ENCODE measurements at regions not wholly inside any gene's neighbourhood (a gene's known extent, or its start where the extent isn't known, plus 50 kb on each side); places are given as distances from the start of the nearest gene placed in this dataset.

- Histone ChIP-seq H4K91ac (ENCODE audit: insufficient read length, low read depth, low read length) (no peak overlapping the region), H3K79me1 (ENCODE audit: insufficient read depth, low read depth, low read length, poor library complexity, severe bottlenecking) (no peaks in the 10 kb centered on the region), H3K27me3 (ENCODE audit: insufficient read depth, low read length) (no peaks in the 10 kb centered on the region), H3K23ac (ENCODE audit: insufficient read length, low read depth, low read length) (no peak overlapping the region), H3K27ac (ENCODE audit: insufficient read length, low read depth, low read length) (no peak overlapping the region), H2BK20ac (ENCODE audit: low read depth, low read length, poor library complexity, severe bottlenecking) (no peak overlapping the region), H4K8ac (replicated peaks; ENCODE audit: insufficient read length, low read depth, low read length) (no peak overlapping the region), H3K4ac (ENCODE audit: low read depth, low read length) (no peak overlapping the region), H3K4me1 (ENCODE audit: insufficient read depth, low read length) (no peaks in the 10 kb centered on the region), H3K9me3 (ENCODE audit: control insufficient read depth, low read depth, low read length) (no peaks in the 10 kb centered on the region), H4K20me1 (ENCODE audit: control insufficient read depth, insufficient read depth, insufficient read length) (no peaks in the 10 kb centered on the region), H2AK5ac (ENCODE audit: insufficient read length, low read length) (no peak overlapping the region), H4K5ac (ENCODE audit: insufficient read length, low read depth, low read length) (no peak overlapping the region), H2BK15ac (ENCODE audit: low read depth, low read length) (no peak overlapping the region), H3T11ph (ENCODE audit: low read length) (no peak overlapping the region), H3K4me2 (ENCODE audit: insufficient read depth, insufficient read length, low read length) (no peak overlapping the region), H3K56ac (ENCODE audit: insufficient read length, low read depth, low read length) (no peak overlapping the region), H2BK5ac (ENCODE audit: insufficient read length, low read length) (no peak overlapping the region), H2BK120ac (ENCODE audit: low read depth, low read length, poor library complexity, severe bottlenecking) (no peak overlapping the region), H3K18ac (ENCODE audit: insufficient read length, low read depth, low read length) (no peak overlapping the region), H3K9ac (ENCODE audit: extremely low read depth, insufficient read length, low read length) (no peak overlapping the region), H3K79me2 (ENCODE audit: insufficient read depth, low read length) (no peaks in the 10 kb centered on the region), H3K23me2 (ENCODE audit: insufficient read length, low read depth, low read length, poor library complexity, severe bottlenecking) (no peaks in the 10 kb centered on the region), H2AFZ (ENCODE audit: low read length) (no peak overlapping the region), H3K14ac (ENCODE audit: insufficient read depth, low read length) (no peak overlapping the region), H2BK12ac (ENCODE audit: insufficient read length, low read depth, low read length) (no peak overlapping the region)
- H3K4me3 Mint-ChIP-seq = no peak overlapping the region
- no peaks in the 10 kb centered on the region for H3K9me3 Mint-ChIP-seq
- no peaks in the 10 kb centered on the region for H3K27me3 Mint-ChIP-seq (ENCODE audit: low read depth)
- DNase-seq = no peak
- H3K4me1 Mint-ChIP-seq = no peaks in the 10 kb centered on the region
- no peak for TF ChIP-seq CTCF (conservative IDR thresholded peaks at IDR 0.05)
- no peaks in the 10 kb centered on the region for H3K36me3 Mint-ChIP-seq (ENCODE audit: insufficient read depth in 1 of 3, low read depth in 3 of 3)
- no peak overlapping the region for H3K27ac Mint-ChIP-seq
- no CpG with 5 or more reads among the region's 4 CpGs for WGBS (ENCODE audit: extremely low coverage, insufficient read length, low lambda C conversion rate)
Observed at GRCh38 chr4:187357821-187358220, 634.2 kb upstream of the FAT1 start.
